GM12874 (cell line): ENCODE measurements at regions not wholly inside any gene's neighbourhood (a gene's known extent, or its start where the extent isn't known, plus 50 kb on each side); places are given as distances from the start of the nearest gene placed in this dataset.

Source experiments
- CTCF ChIP-seq: IDR thresholded peaks from 2 replicates; pipeline ENCODE4 v1.5.1; 2011; ENCODE audit warnings: low read depth, mild to moderate bottlenecking, control low read depth, low read length, moderate library complexity; ENCODE audit not compliant: insufficient read depth

GRCh38 chr15:37758412-37758811 lies 176.0 kb upstream of the TMCO5A start:
- no peak for TF ChIP-seq CTCF

DNA sequence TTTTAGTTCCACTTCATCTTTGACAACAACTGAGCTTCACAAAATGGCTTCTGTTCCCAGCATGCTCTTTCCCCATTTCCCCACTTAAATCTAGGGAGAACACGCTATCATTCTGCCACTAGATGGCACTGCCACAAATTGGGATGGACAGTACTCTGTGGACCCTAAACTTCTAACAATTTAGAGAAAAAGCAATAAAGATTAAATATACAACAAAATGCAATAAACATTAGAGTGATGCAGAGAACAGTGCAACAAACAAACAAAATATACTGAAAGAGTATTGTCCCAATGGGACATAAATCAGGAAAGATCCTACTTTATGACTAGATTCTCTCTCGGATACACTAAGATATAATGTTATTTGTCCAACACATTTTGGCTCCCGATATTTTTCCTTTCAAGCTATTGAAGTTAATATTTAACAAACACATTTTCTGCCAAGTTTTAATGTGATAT lies 169.7 kb upstream of the TMCO5A start:
- TF ChIP-seq CTCF, result peak; percentile 41; the same call in 1 of the 2 replicates

- TF ChIP-seq CTCF, result no peak
These were observed 168.7 kb upstream of the TMCO5A start for GRCh38 chr15:37765786-37766185.

GRCh38 chr15:37767841-37768455 lies 166.5 kb upstream of the TMCO5A start:
- no peak for TF ChIP-seq CTCF

- no peak for TF ChIP-seq CTCF
These were observed 163.0 kb upstream of the TMCO5A start for GRCh38 chr15:37771465-37771864.

GRCh38 chr15:37773111-37773860 lies 161.2 kb upstream of the TMCO5A start:
- TF ChIP-seq CTCF, result no peak

GRCh38 chr15:37774961-37775360 lies 159.5 kb upstream of the TMCO5A start:
- TF ChIP-seq CTCF, result no peak
